ENCODE measurements at regions not wholly inside any gene's neighbourhood (a gene's known extent, or its start where the extent isn't known, plus 50 kb on each side); places are given as distances from the start of the nearest gene placed in this dataset.

DNA sequence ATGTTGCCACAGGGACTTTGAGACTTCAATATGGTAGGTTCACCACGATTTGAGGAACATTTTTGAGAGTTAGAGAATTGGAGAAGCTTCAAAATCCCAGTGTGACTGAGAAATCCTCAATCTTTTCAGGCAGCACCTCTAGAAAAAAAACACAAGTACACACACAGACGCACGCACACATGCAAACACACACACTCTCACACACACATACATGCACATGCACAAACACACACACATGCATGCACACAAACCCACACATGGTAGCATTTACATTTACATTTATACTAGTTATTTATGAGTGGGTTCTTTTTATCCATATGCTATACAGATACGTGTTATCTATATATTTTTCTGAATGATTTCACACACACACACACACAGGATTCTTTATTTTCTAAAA lies 901.9 kb downstream of the GATA3 start:
- H3K4me3 ChIP-seq (ENCODE audit: low read depth, low read length): no peak overlapping the region
- no peak for DNase-seq (ENCODE audit: low read depth)
- TF ChIP-seq, protein P1, sequence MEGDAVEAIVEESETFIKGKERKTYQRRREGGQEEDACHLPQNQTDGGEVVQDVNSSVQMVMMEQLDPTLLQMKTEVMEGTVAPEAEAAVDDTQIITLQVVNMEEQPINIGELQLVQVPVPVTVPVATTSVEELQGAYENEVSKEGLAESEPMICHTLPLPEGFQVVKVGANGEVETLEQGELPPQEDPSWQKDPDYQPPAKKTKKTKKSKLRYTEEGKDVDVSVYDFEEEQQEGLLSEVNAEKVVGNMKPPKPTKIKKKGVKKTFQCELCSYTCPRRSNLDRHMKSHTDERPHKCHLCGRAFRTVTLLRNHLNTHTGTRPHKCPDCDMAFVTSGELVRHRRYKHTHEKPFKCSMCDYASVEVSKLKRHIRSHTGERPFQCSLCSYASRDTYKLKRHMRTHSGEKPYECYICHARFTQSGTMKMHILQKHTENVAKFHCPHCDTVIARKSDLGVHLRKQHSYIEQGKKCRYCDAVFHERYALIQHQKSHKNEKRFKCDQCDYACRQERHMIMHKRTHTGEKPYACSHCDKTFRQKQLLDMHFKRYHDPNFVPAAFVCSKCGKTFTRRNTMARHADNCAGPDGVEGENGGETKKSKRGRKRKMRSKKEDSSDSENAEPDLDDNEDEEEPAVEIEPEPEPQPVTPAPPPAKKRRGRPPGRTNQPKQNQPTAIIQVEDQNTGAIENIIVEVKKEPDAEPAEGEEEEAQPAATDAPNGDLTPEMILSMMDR (conservative IDR thresholded peaks at IDR 0.05; ENCODE audit: low read depth, low read length): no peak

DNA sequence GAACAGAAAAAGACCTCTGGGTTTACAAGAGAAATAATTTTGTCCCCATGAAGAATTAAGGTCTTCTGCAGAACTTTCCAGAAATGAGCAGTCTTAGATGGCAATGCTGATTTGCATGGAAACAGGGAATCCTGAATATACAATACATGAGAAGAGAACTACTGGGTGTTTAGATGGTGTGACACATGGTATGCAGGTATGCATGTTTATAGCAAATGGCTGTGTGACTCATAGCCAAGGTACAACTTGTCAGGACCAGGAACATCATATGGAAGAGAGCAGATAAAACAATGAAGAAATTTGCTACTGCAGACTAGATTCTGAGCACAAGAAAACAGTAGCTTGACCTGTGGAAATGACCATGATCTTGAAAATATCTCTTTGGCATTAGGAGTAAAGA lies 907.8 kb downstream of the GATA3 start:
- DNase-seq (ENCODE audit: low read depth): no peak
- TF ChIP-seq, protein P1 (conservative IDR thresholded peaks at IDR 0.05; ENCODE audit: low read depth, low read length): no peak
- no peak overlapping the region for H3K4me3 ChIP-seq (ENCODE audit: low read depth, low read length)

DNA sequence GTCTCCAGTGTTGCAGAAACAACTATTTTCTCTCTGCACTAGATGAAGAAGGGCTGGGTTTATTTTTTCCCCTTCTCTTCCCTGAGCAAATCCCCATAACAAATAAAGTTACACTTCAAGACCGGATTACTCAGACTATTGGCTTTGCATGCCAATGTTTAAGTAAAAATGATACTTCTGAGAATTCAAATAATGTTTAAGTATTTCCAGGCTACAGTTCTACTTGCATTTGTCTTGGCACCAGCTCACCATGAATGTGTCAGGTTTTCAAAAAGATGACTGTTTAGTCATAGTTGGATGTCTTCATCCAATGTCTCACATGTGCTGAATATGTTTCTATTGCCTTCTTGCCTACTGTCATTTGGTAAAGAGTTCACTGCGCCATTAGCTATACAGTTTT lies 912.6 kb downstream of the GATA3 start:
- DNase-seq (ENCODE audit: low read depth): no peak
- TF ChIP-seq, protein P1 (conservative IDR thresholded peaks at IDR 0.05; ENCODE audit: low read depth, low read length): no peak
- H3K4me3 ChIP-seq (ENCODE audit: low read depth, low read length): no peak overlapping the region

DNA sequence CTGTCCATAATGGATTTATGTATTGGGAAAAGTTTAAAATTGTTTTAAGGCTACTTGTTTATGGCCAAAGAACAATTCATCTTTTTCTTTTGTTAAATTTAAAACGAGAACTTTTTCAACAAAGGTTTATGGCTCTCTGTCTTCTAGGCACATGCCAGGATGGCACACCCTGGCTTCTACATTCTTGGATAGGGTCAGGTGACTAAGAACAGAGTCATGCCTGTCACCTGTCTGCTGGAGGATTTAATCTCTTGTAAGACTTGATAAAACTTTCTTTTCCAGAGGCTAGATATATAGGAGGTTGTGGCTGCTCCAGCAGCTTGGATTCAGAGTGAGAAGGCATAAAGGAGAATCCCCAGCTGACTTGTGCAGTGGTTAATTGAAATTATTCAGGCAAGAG lies 915.4 kb downstream of the GATA3 start:
- no peak for DNase-seq (ENCODE audit: low read depth)
- TF ChIP-seq, protein P1 (conservative IDR thresholded peaks at IDR 0.05; ENCODE audit: low read depth, low read length): no peak
- no peak overlapping the region for H3K4me3 ChIP-seq (ENCODE audit: low read depth, low read length)

DNA sequence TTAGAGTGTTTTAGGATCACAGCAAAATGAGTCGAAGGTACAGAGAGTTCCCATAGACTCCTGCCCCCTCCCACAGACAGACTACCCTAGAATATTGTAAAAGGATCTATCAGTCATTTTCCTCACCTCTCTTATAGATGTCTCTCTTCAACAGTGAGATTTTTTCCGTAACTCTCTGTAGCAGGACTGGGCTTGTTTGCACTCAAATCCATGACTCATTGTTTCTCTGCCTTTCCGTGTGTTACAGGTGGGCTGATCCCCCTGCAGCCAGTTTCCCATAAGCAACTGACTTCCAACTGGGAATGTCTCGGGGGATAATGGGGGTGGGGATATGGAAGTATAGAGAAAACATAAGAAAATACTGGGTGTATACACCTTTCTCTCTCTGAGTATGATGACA lies 921.0 kb downstream of the GATA3 start:
- TF ChIP-seq, protein P1 (conservative IDR thresholded peaks at IDR 0.05; ENCODE audit: low read depth, low read length): no peak
- no peak for DNase-seq (ENCODE audit: low read depth)
- no peak overlapping the region for H3K4me3 ChIP-seq (ENCODE audit: low read depth, low read length)

DNA sequence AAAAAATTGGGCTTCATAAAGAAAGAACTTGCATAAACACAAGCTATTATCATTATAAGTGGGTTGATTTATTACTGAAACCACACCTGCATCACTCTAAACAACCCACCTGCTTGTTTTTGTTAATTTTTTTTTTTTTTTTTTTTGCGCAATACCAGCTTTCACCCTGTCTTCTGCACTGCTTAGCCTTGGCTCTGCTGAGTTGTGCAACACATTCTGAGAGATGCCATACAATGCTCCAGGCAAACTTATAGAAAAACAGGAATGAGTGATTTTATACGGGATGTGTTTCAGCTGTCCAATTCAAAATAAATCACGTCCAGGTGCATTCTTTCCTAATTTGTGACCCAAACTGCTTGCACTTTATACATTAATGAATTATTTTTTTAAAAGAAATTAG lies 923.6 kb downstream of the GATA3 start:
- TF ChIP-seq, protein P1 (conservative IDR thresholded peaks at IDR 0.05; ENCODE audit: low read depth, low read length): no peak
- no peak overlapping the region for H3K4me3 ChIP-seq (ENCODE audit: low read depth, low read length)
- no peak for DNase-seq (ENCODE audit: low read depth)

DNA sequence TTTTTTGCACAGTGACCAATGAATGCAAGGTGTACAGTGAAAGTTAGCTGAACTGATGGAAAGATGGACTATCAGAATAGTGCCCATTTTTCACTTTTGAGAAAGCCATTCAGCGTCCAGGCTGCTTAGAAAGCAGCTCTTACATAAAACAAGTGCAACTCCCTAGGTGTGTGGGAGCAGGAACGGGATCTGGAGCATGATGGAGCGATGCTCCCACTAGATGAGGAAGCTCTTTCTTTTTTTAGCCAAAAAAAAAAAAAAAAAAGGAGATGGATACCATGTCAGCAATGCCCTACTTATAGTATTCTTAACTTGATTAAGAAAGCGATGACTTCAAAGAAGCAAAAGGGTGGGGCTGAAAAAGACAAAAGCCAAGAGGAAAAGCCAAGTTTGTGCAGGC lies 925.5 kb downstream of the GATA3 start:
- DNase-seq (ENCODE audit: low read depth): no peak
- TF ChIP-seq, protein P1 (conservative IDR thresholded peaks at IDR 0.05; ENCODE audit: low read depth, low read length): no peak
- H3K4me3 ChIP-seq (ENCODE audit: low read depth, low read length): no peak overlapping the region

Measured in choroid plexus epithelial cell (primary cell).